Neural progenitor cell (in vitro differentiated cells): ENCODE measurements at regions not wholly inside any gene's neighbourhood (a gene's known extent, or its start where the extent isn't known, plus 50 kb on each side); places are given as distances from the start of the nearest gene placed in this dataset.

Experiments used
- DNase-seq: peaks from one replicate; pipeline ENCODE4 v3.0.0-alpha.2; 2016; ENCODE audit warnings: low spot score
- H2AFZ ChIP-seq: fragments of 200-600 bp; sonication (generic); replicated peaks from 2 replicates; pipeline ENCODE4 v1.6.1; 2016; ENCODE audit warnings: antibody characterized with exemption
- H3F3A ChIP-seq: fragments of 200-600 bp; sonication (generic); 2 replicates; pipeline ENCODE4 v1.6.1; 2016; ENCODE audit warnings: antibody characterized with exemption, low read depth
- H3K27ac ChIP-seq: fragments of 200-600 bp; sonication (generic); 2 replicates; pipeline ENCODE4 v1.5.1; 2016; ENCODE audit warnings: mild to moderate bottlenecking
- H3K27me3 ChIP-seq: fragments of 200-600 bp; sonication (generic); 2 replicates; pipeline ENCODE4 v1.6.1; 2016; ENCODE audit warnings: mild to moderate bottlenecking, moderate library complexity
- H3K36me3 ChIP-seq: fragments of 200-600 bp; sonication (generic); 2 replicates; pipeline ENCODE4 v1.5.1; 2016
- H3K4me1 ChIP-seq: fragments of 200-600 bp; sonication (generic); 2 replicates; pipeline ENCODE4 v1.6.1; 2016; ENCODE audit warnings: mixed run types
- H3K4me2 ChIP-seq: fragments of 200-600 bp; sonication (generic); 2 replicates; pipeline ENCODE4 v1.6.1; 2016
- H3K4me3 ChIP-seq: fragments of 200-600 bp; sonication (generic); 2 replicates; pipeline ENCODE4 v1.5.1; 2016
- H3K79me2 ChIP-seq: fragments of 200-600 bp; sonication (generic); 2 replicates; pipeline ENCODE4 v1.6.1; 2016; ENCODE audit warnings: low read depth
- H3K9ac ChIP-seq: fragments of 200-600 bp; sonication (generic); 2 replicates; pipeline ENCODE4 v1.6.1; 2016
- H3K9me3 ChIP-seq: fragments of 200-600 bp; sonication (generic); 2 replicates; pipeline ENCODE4 v1.5.1; 2016; ENCODE audit warnings: low read depth
- H4K20me1 ChIP-seq: fragments of 200-600 bp; sonication (generic); 2 replicates; pipeline ENCODE4 v1.6.1; 2016; ENCODE audit warnings: low read depth
- H3K27ac Mint-ChIP-seq: 3 replicates; pipeline ENCODE4 v1.8.0; 2021; ENCODE audit warnings: mixed read lengths
- H3K27me3 Mint-ChIP-seq: 2 replicates; pipeline ENCODE4 v1.8.0; 2022; ENCODE audit warnings: low read depth, mild to moderate bottlenecking, inconsistent platforms, moderate library complexity, mixed read lengths; ENCODE audit not compliant: insufficient read depth
- H3K36me3 Mint-ChIP-seq: 3 replicates; pipeline ENCODE4 v1.8.0; 2021; ENCODE audit warnings: mixed read lengths
- H3K4me1 Mint-ChIP-seq: 3 replicates; pipeline ENCODE4 v1.8.0; 2021; ENCODE audit warnings: mixed read lengths
- H3K4me3 Mint-ChIP-seq: 3 replicates; pipeline ENCODE4 v1.8.0; 2021; ENCODE audit warnings: mild to moderate bottlenecking, moderate library complexity, mixed read lengths
- H3K9me3 Mint-ChIP-seq: 3 replicates; pipeline ENCODE4 v1.8.0; 2020; ENCODE audit warnings: mixed read lengths
- EZH2 ChIP-seq: fragments of 200-600 bp; sonication (generic); IDR thresholded peaks from 2 replicates; pipeline ENCODE4 v1.6.1; 2017; ENCODE audit warnings: antibody characterized with exemption, mild to moderate bottlenecking, moderate library complexity
- EZH2phosphoT487 ChIP-seq: fragments of 200-600 bp; sonication (generic); IDR thresholded peaks from 2 replicates; pipeline ENCODE4 v1.6.1; 2017; ENCODE audit warnings: antibody characterized with exemption
- TF ChIP-seq, protein P1 (sequence below): fragments of 200-600 bp; sonication (generic); IDR thresholded peaks from 2 replicates; pipeline ENCODE4 v1.5.1; 2017; ENCODE audit warnings: antibody characterized with exemption, mild to moderate bottlenecking

GRCh38 chr2:234650911-234651310 lies 154.0 kb upstream of the ARL4C start:
- Histone ChIP-seq H3F3A (no peaks in the 10 kb centered on the region), H2AFZ (no peak overlapping the region), H3K4me1 (no peaks in the 10 kb centered on the region), H3K9ac (no peak overlapping the region), H3K36me3 (no peaks in the 10 kb centered on the region), H3K27me3 (no peaks in the 10 kb centered on the region), H4K20me1 (no peaks in the 10 kb centered on the region), H3K27ac (no peak overlapping the region), H3K79me2 (no peaks in the 10 kb centered on the region), H3K4me3 (no peak overlapping the region), H3K9me3 (no peaks in the 10 kb centered on the region), H3K4me2 (no peak overlapping the region)
- TF ChIP-seq EZH2phosphoT487: no peak
- TF ChIP-seq EZH2: no peak
- TF ChIP-seq, protein P1, sequence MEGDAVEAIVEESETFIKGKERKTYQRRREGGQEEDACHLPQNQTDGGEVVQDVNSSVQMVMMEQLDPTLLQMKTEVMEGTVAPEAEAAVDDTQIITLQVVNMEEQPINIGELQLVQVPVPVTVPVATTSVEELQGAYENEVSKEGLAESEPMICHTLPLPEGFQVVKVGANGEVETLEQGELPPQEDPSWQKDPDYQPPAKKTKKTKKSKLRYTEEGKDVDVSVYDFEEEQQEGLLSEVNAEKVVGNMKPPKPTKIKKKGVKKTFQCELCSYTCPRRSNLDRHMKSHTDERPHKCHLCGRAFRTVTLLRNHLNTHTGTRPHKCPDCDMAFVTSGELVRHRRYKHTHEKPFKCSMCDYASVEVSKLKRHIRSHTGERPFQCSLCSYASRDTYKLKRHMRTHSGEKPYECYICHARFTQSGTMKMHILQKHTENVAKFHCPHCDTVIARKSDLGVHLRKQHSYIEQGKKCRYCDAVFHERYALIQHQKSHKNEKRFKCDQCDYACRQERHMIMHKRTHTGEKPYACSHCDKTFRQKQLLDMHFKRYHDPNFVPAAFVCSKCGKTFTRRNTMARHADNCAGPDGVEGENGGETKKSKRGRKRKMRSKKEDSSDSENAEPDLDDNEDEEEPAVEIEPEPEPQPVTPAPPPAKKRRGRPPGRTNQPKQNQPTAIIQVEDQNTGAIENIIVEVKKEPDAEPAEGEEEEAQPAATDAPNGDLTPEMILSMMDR: no peak
- no peak overlapping the region for H3K27ac Mint-ChIP-seq
- H3K9me3 Mint-ChIP-seq: peaks cover 6% of the 10 kb centered on the region
- no peaks in the 10 kb centered on the region for H3K4me1 Mint-ChIP-seq
- H3K36me3 Mint-ChIP-seq: no peaks in the 10 kb centered on the region
- peaks cover 9% of the 10 kb centered on the region for H3K27me3 Mint-ChIP-seq
- DNase-seq: no peak
- H3K4me3 Mint-ChIP-seq: no peak overlapping the region

DNA sequence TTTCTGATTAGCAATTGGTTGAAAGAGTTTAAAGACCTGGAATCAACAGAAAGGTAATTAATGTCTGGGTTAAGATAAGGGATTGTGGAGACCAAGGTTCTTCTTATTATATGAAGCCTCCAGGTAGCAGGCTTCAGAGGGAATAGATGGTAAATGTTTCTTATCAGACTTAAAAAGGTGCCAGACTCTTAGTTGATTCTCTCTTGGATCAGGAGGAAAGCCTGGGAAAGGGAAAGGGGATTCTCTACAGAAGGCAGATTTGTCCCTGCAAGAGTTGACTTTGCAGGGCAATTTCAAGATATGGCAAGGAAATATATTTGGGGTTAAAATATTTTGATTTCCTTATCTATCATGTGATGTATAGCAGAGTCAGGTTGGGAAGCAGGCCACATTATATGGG lies 153.1 kb upstream of the ARL4C start:
- Histone ChIP-seq H3K9me3 (no peaks in the 10 kb centered on the region), H3K36me3 (no peaks in the 10 kb centered on the region), H4K20me1 (no peaks in the 10 kb centered on the region), H3K9ac (no peak overlapping the region), H3K4me1 (no peaks in the 10 kb centered on the region), H3K27ac (no peak overlapping the region), H3K79me2 (no peaks in the 10 kb centered on the region), H3K4me2 (no peak overlapping the region), H3K27me3 (no peaks in the 10 kb centered on the region), H3K4me3 (no peak overlapping the region), H2AFZ (no peak overlapping the region), H3F3A (no peaks in the 10 kb centered on the region)
- no peak for DNase-seq
- H3K4me1 Mint-ChIP-seq: no peaks in the 10 kb centered on the region
- TF ChIP-seq EZH2phosphoT487: no peak
- TF ChIP-seq, protein P1: no peak
- TF ChIP-seq EZH2: no peak
- peaks cover 9% of the 10 kb centered on the region for H3K27me3 Mint-ChIP-seq
- peaks cover 6% of the 10 kb centered on the region for H3K9me3 Mint-ChIP-seq
- no peaks in the 10 kb centered on the region for H3K36me3 Mint-ChIP-seq
- no peak overlapping the region for H3K27ac Mint-ChIP-seq
- H3K4me3 Mint-ChIP-seq: no peak overlapping the region

DNA sequence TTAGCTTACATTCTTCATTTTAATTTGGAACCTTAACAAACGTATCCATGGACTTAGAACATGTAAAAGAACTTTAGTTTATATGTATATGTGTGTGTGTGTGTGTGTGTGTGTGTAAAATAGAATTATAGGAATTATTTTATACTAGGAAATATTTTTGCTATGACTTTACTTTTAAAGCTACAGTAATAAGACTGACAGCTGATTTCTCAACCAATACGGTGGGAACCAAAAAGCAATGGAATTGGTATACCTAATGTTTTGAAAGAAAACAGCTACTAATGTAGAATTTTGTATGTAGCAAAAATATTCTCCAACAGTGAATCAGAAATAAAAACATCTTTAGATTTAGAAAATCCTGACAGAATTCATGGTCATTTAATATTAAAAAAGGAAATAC lies 146.5 kb upstream of the ARL4C start:
- no peak overlapping the region for H3K4me2 ChIP-seq
- Mint-ChIP-seq H3K4me1 (peaks cover 4% of the 10 kb centered on the region), H3K27ac (no peak overlapping the region), H3K9me3 (peaks cover 26% of the 10 kb centered on the region), H3K27me3 (no peaks in the 10 kb centered on the region), H3K36me3 (peaks cover 4% of the 10 kb centered on the region), H3K4me3 (no peak overlapping the region)
- H3K27me3 ChIP-seq: no peaks in the 10 kb centered on the region
- no peaks in the 10 kb centered on the region for H3K36me3 ChIP-seq
- no peaks in the 10 kb centered on the region for H3F3A ChIP-seq
- H3K79me2 ChIP-seq: no peaks in the 10 kb centered on the region
- H3K9ac ChIP-seq: no peak overlapping the region
- no peak overlapping the region for H3K27ac ChIP-seq
- peaks cover 10% of the 10 kb centered on the region for H3K9me3 ChIP-seq
- H4K20me1 ChIP-seq: no peaks in the 10 kb centered on the region
- DNase-seq: peak; percentile 24
- no peak overlapping the region for H3K4me3 ChIP-seq
- TF ChIP-seq EZH2: no peak
- TF ChIP-seq, protein P1: no peak
- no peak for TF ChIP-seq EZH2phosphoT487
- peaks cover under 1% of the 10 kb centered on the region for H3K4me1 ChIP-seq
- no peak overlapping the region for H2AFZ ChIP-seq
